ENCODE measurements at regions not wholly inside any gene's neighbourhood (a gene's known extent, or its start where the extent isn't known, plus 50 kb on each side); places are given as distances from the start of the nearest gene placed in this dataset.

GRCh38 chr14:81802341-81802740 is 268.7 kb upstream of the SEL1L start:
- DNase-seq = no peak
- Mint-ChIP-seq H3K27ac (no peak overlapping the region), H3K9me3 (no peaks in the 10 kb centered on the region), H3K4me3 (no peak overlapping the region), H3K4me1 (no peaks in the 10 kb centered on the region), H3K27me3 (no peaks in the 10 kb centered on the region), H3K36me3 (ENCODE audit: low read depth) (no peaks in the 10 kb centered on the region)
- intact Hi-C loops (cut with micrococcal nuclease) = no loop called here

- intact Hi-C loops (cut with micrococcal nuclease) = no loop called here
- Mint-ChIP-seq H3K4me1 (no peaks in the 10 kb centered on the region), H3K4me3 (no peak overlapping the region)
These were observed 272.1 kb upstream of the SEL1L start for GRCh38 chr14:81805785-81806184.

GRCh38 chr14:81811705-81812269 is 278.1 kb upstream of the SEL1L start:
- Mint-ChIP-seq H3K4me3 (no peak overlapping the region), H3K27me3 (no peaks in the 10 kb centered on the region), H3K36me3 (ENCODE audit: low read depth) (no peaks in the 10 kb centered on the region), H3K4me1 (no peaks in the 10 kb centered on the region), H3K27ac (no peak overlapping the region), H3K9me3 (no peaks in the 10 kb centered on the region)
- DNase-seq = no peak
- intact Hi-C loops (cut with micrococcal nuclease) = no loop called here

More at GRCh38 chr14:81805785-81806184, 272.1 kb upstream of the SEL1L start:
- no peaks in the 10 kb centered on the region for H3K9me3 Mint-ChIP-seq
- DNase-seq = no peak
- no peak overlapping the region for H3K27ac Mint-ChIP-seq
- no peaks in the 10 kb centered on the region for H3K36me3 Mint-ChIP-seq (ENCODE audit: low read depth)
- H3K27me3 Mint-ChIP-seq = no peaks in the 10 kb centered on the region

DNA sequence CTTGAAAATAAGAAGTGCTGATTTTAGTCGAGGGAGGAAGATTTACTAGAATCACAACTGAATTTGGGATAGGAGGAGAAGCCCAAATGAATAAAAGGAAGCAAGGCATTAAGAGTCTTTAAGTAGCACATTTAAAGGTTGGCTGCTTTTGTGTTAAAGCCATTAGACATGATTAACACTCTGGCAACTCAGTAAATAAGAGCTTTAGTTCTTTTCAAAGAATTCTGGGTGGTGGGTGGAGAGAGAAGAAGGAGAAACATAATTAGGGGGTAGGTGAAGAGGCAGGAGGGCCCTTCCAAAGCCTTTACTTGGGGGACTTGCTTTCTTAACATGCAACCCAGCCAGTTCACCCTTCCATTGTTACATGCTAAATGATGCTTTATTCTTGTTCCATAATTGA is 284.6 kb upstream of the SEL1L start:
- Mint-ChIP-seq H3K9me3 (no peaks in the 10 kb centered on the region), H3K36me3 (ENCODE audit: low read depth) (no peaks in the 10 kb centered on the region), H3K4me1 (no peaks in the 10 kb centered on the region), H3K4me3 (no peak overlapping the region), H3K27me3 (no peaks in the 10 kb centered on the region), H3K27ac (no peak overlapping the region)
- intact Hi-C loops (cut with micrococcal nuclease) = no loop called here
- DNase-seq = no peak

DNA sequence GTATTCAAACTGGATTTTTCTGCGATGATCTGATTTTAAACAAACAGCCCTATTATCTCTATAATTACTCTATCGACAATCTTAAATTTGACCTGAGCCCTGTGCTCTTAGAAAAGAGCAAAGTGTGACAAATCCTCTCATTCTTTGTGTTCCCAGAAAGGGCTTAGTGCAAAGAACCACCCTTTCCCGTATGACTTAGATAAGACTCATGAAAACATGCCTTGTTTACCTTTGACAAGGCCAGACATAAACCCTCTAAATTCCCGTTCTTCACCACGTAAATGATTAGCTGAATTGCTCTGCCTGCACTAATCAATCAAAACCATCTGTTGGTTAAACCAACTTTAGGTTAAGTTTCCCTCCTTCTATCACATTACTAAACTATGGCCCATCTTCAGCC is 285.7 kb upstream of the SEL1L start:
- Mint-ChIP-seq H3K4me3 (no peak overlapping the region), H3K27ac (no peak overlapping the region), H3K36me3 (ENCODE audit: low read depth) (no peaks in the 10 kb centered on the region), H3K4me1 (no peaks in the 10 kb centered on the region), H3K9me3 (no peaks in the 10 kb centered on the region), H3K27me3 (no peaks in the 10 kb centered on the region)
- intact Hi-C loops (cut with micrococcal nuclease) = no loop called here
- DNase-seq = no peak

DNA sequence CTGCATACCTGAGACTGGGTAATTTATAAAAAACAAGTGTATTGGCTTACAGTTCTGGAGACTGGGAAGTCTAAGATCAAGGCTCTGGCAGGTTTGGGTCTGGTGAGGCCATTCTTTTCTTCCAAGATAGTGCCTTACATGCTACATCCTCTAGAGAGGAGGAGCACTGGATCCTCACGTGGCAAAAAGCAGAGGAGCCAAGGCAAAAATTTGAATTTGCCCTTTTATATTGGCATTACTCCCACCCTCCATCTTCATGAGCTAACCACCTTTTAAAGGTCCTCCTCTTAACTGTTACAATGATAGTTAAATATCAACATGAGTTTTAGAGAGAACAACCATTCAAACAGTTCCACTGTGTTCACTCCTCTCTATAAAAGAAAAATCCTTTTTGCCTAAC is 286.3 kb upstream of the SEL1L start:
- no peak for DNase-seq
- Mint-ChIP-seq H3K4me3 (no peak overlapping the region), H3K27me3 (no peaks in the 10 kb centered on the region), H3K9me3 (no peaks in the 10 kb centered on the region), H3K36me3 (ENCODE audit: low read depth) (no peaks in the 10 kb centered on the region), H3K4me1 (no peaks in the 10 kb centered on the region), H3K27ac (no peak overlapping the region)
- intact Hi-C loops (cut with micrococcal nuclease) = no loop called here

- Mint-ChIP-seq H3K4me1 (no peaks in the 10 kb centered on the region), H3K4me3 (no peak overlapping the region), H3K27ac (no peak overlapping the region), H3K36me3 (ENCODE audit: low read depth) (no peaks in the 10 kb centered on the region), H3K27me3 (no peaks in the 10 kb centered on the region), H3K9me3 (peaks cover 6% of the 10 kb centered on the region)
- intact Hi-C loops (cut with micrococcal nuclease) = no loop called here
- no peak for DNase-seq
These were observed 292.4 kb upstream of the SEL1L start for GRCh38 chr14:81826081-81826480.

GRCh38 chr14:81829447-81829846 is 295.8 kb upstream of the SEL1L start:
- Mint-ChIP-seq H3K4me3 (no peak overlapping the region), H3K36me3 (ENCODE audit: low read depth) (no peaks in the 10 kb centered on the region), H3K27ac (no peak overlapping the region), H3K4me1 (no peaks in the 10 kb centered on the region), H3K27me3 (no peaks in the 10 kb centered on the region), H3K9me3 (peaks cover 9% of the 10 kb centered on the region)
- intact Hi-C loops (cut with micrococcal nuclease) = no loop called here
- DNase-seq = no peak

- H3K36me3 Mint-ChIP-seq (ENCODE audit: low read depth) = no peaks in the 10 kb centered on the region
- H3K4me3 Mint-ChIP-seq = no peak overlapping the region
- intact Hi-C loops (cut with micrococcal nuclease) = no loop called here
- DNase-seq = no peak
- H3K4me1 Mint-ChIP-seq = no peaks in the 10 kb centered on the region
- H3K27ac Mint-ChIP-seq = no peak overlapping the region
- no peaks in the 10 kb centered on the region for H3K27me3 Mint-ChIP-seq
- H3K9me3 Mint-ChIP-seq = peaks cover 15% of the 10 kb centered on the region
These were observed 297.6 kb upstream of the SEL1L start for GRCh38 chr14:81831128-81831820.

GRCh38 chr14:81834308-81834707 is 300.7 kb upstream of the SEL1L start:
- H3K9me3 Mint-ChIP-seq = peaks cover 18% of the 10 kb centered on the region

GRCh38 chr14:81837304-81837703 is 303.7 kb upstream of the SEL1L start:
- no peaks in the 10 kb centered on the region for H3K36me3 Mint-ChIP-seq (ENCODE audit: low read depth)
- intact Hi-C loops (cut with micrococcal nuclease) = no loop called here
- H3K27ac Mint-ChIP-seq = no peak overlapping the region
- DNase-seq = no peak
- no peak overlapping the region for H3K4me3 Mint-ChIP-seq
- H3K4me1 Mint-ChIP-seq = no peaks in the 10 kb centered on the region
- no peaks in the 10 kb centered on the region for H3K27me3 Mint-ChIP-seq
- peaks cover 8% of the 10 kb centered on the region for H3K9me3 Mint-ChIP-seq

More at GRCh38 chr14:81834308-81834707, 300.7 kb upstream of the SEL1L start:
- no peaks in the 10 kb centered on the region for H3K36me3 Mint-ChIP-seq (ENCODE audit: low read depth)
- no peak overlapping the region for H3K27ac Mint-ChIP-seq
- no peak overlapping the region for H3K4me3 Mint-ChIP-seq
- intact Hi-C loops (cut with micrococcal nuclease) = no loop called here
- H3K27me3 Mint-ChIP-seq = no peaks in the 10 kb centered on the region
- no peak for DNase-seq
- H3K4me1 Mint-ChIP-seq = no peaks in the 10 kb centered on the region

DNA sequence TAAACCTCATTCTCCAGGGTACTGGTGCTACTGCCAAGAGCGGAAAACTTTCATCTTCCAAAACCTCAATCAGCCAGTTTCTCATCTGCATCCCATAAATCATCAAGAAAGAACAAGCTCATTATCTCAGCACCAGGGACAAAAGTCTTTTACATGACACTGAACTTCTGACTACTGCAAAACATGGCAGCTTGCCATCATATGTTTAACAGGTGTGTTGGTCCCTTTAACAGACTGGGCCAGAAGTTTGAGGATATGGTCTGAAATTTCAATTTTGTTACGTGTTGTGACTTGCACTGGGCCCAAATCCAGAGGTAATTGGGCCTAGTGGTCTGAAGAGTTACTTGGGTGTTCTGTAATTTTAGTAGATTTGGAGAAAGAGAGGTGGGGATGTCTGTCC is 305.4 kb upstream of the SEL1L start:
- Mint-ChIP-seq H3K27me3 (no peaks in the 10 kb centered on the region), H3K9me3 (peaks cover 8% of the 10 kb centered on the region), H3K4me3 (no peak overlapping the region), H3K4me1 (no peaks in the 10 kb centered on the region), H3K27ac (no peak overlapping the region), H3K36me3 (ENCODE audit: low read depth) (no peaks in the 10 kb centered on the region)
- no peak for DNase-seq
- intact Hi-C loops (cut with micrococcal nuclease) = no loop called here

GRCh38 chr14:81841346-81841745 is 307.7 kb upstream of the SEL1L start:
- H3K4me1 Mint-ChIP-seq = no peaks in the 10 kb centered on the region
- H3K27ac Mint-ChIP-seq = no peak overlapping the region
- no peaks in the 10 kb centered on the region for H3K27me3 Mint-ChIP-seq
- H3K9me3 Mint-ChIP-seq = peaks cover 6% of the 10 kb centered on the region
- no peak overlapping the region for H3K4me3 Mint-ChIP-seq
- DNase-seq = no peak
- intact Hi-C loops (cut with micrococcal nuclease) = no loop called here
- no peaks in the 10 kb centered on the region for H3K36me3 Mint-ChIP-seq (ENCODE audit: low read depth)

- DNase-seq = no peak
- Mint-ChIP-seq H3K27ac (no peak overlapping the region), H3K4me1 (no peaks in the 10 kb centered on the region), H3K9me3 (peaks cover 15% of the 10 kb centered on the region), H3K36me3 (ENCODE audit: low read depth) (no peaks in the 10 kb centered on the region), H3K4me3 (no peak overlapping the region), H3K27me3 (no peaks in the 10 kb centered on the region)
- intact Hi-C loops (cut with micrococcal nuclease) = no loop called here
These were observed 316.1 kb upstream of the SEL1L start for GRCh38 chr14:81849714-81850113.

DNA sequence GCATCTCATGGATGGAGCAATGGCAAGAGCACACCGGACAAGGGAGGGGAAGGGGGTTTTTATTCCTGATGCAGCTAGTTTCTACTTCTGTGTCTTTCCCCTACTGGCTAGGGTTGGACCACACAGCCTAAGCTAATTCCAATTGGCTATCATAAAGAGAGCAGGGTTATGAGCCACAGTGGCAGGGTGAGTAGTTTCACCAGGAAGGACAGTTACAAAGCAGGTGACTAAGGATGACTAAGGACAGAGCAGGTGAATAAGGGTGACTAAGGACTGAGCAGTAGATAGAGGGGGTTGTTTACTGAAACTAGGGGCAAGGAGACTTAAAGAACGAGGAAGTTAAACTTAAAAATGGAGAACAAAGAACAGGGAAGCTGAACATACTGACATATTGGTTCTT is 321.4 kb upstream of the SEL1L start:
- H3K27ac Mint-ChIP-seq = no peak overlapping the region
- intact Hi-C loops (cut with micrococcal nuclease) = no loop called here
- no peak for DNase-seq
- H3K4me1 Mint-ChIP-seq = no peaks in the 10 kb centered on the region
- no peaks in the 10 kb centered on the region for H3K27me3 Mint-ChIP-seq
- no peaks in the 10 kb centered on the region for H3K36me3 Mint-ChIP-seq (ENCODE audit: low read depth)
- H3K9me3 Mint-ChIP-seq = peaks cover 24% of the 10 kb centered on the region
- no peak overlapping the region for H3K4me3 Mint-ChIP-seq
